ENCODE measurements at regions not wholly inside any gene's neighbourhood (a gene's known extent, or its start where the extent isn't known, plus 50 kb on each side); places are given as distances from the start of the nearest gene placed in this dataset.

- TF ChIP-seq EP300 (IDR thresholded peaks at IDR 0.05) (no peak), POLR2A (IDR thresholded peaks at IDR 0.05) (no peak), CTCF (IDR thresholded peaks at IDR 0.05) (no peak)
- H3K27me3 ChIP-seq, result no peaks in the 10 kb centered on the region
- no peak overlapping the region for H3K4me3 ChIP-seq
- no peak overlapping the region for H3K27ac ChIP-seq
- intact Hi-C loops (cut with DNase I), result no loop called here
- DNase-seq, result no peak
- no peaks in the 10 kb centered on the region for H3K4me1 ChIP-seq (ENCODE audit: insufficient read depth)
- H3K36me3 ChIP-seq, result no peaks in the 10 kb centered on the region
- H3K9me3 ChIP-seq, result no peaks in the 10 kb centered on the region
Measured at GRCh38 chr13:62635161-62635560, 1219.5 kb upstream of the PCDH20 start.

GRCh38 chr13:62633448-62633847, 1217.8 kb upstream of the PCDH20 start:
- Histone ChIP-seq H3K4me3 (no peak overlapping the region), H3K9me3 (no peaks in the 10 kb centered on the region), H3K4me1 (ENCODE audit: insufficient read depth) (no peaks in the 10 kb centered on the region), H3K27ac (no peak overlapping the region), H3K27me3 (no peaks in the 10 kb centered on the region), H3K36me3 (no peaks in the 10 kb centered on the region)
- no peak for TF ChIP-seq EP300 (IDR thresholded peaks at IDR 0.05)
- no peak for TF ChIP-seq POLR2A (IDR thresholded peaks at IDR 0.05)
- TF ChIP-seq CTCF (IDR thresholded peaks at IDR 0.05), result no peak
- WGBS, 3 donors, result 86 to 93% (median 91%) methylated on average over 1 of the region's 1 CpG
- no peak for DNase-seq
- intact Hi-C loops (cut with DNase I), result no loop called here

- no peaks in the 10 kb centered on the region for H3K4me1 ChIP-seq (ENCODE audit: insufficient read depth)
- no peak for TF ChIP-seq CTCF (IDR thresholded peaks at IDR 0.05)
- TF ChIP-seq EP300 (IDR thresholded peaks at IDR 0.05), result no peak
- TF ChIP-seq POLR2A (IDR thresholded peaks at IDR 0.05), result no peak
- intact Hi-C loops (cut with DNase I), result no loop called here
- 75 to 93% (median 80%) methylated on average over 2 of the region's 2 CpGs for WGBS, 3 donors
- H3K27ac ChIP-seq, result no peak overlapping the region
- no peaks in the 10 kb centered on the region for H3K36me3 ChIP-seq
- no peak overlapping the region for H3K4me3 ChIP-seq
- H3K27me3 ChIP-seq, result no peaks in the 10 kb centered on the region
- H3K9me3 ChIP-seq, result no peaks in the 10 kb centered on the region
- DNase-seq, result no peak
Measured at GRCh38 chr13:62631619-62632018, 1216.0 kb upstream of the PCDH20 start.

GRCh38 chr13:62631124-62631523, 1215.5 kb upstream of the PCDH20 start:
- no peaks in the 10 kb centered on the region for H3K36me3 ChIP-seq
- no peak overlapping the region for H3K27ac ChIP-seq
- no peaks in the 10 kb centered on the region for H3K4me1 ChIP-seq (ENCODE audit: insufficient read depth)
- no peaks in the 10 kb centered on the region for H3K9me3 ChIP-seq
- no peaks in the 10 kb centered on the region for H3K27me3 ChIP-seq
- TF ChIP-seq POLR2A (IDR thresholded peaks at IDR 0.05) (no peak), EP300 (IDR thresholded peaks at IDR 0.05) (no peak), CTCF (IDR thresholded peaks at IDR 0.05) (no peak)
- H3K4me3 ChIP-seq, result no peak overlapping the region
- intact Hi-C loops (cut with DNase I), result no loop called here
- DNase-seq, result no peak

- Histone ChIP-seq H3K27ac (no peak overlapping the region), H3K4me3 (no peak overlapping the region), H3K36me3 (no peaks in the 10 kb centered on the region), H3K4me1 (ENCODE audit: insufficient read depth) (no peaks in the 10 kb centered on the region), H3K9me3 (no peaks in the 10 kb centered on the region), H3K27me3 (no peaks in the 10 kb centered on the region)
- intact Hi-C loops (cut with DNase I), result no loop called here
- DNase-seq, result no peak
- WGBS, 3 donors, result 61 to 67% (median 64%) methylated on average over 3 of the region's 3 CpGs
- TF ChIP-seq CTCF (IDR thresholded peaks at IDR 0.05) (no peak), POLR2A (IDR thresholded peaks at IDR 0.05) (no peak), EP300 (IDR thresholded peaks at IDR 0.05) (no peak)
Measured at GRCh38 chr13:62629618-62630017, 1214.0 kb upstream of the PCDH20 start.

Data from ovary (tissue), 7 donors.